HG03280 (cell line): ENCODE measurements at regions not wholly inside any gene's neighbourhood (a gene's known extent, or its start where the extent isn't known, plus 50 kb on each side); places are given as distances from the start of the nearest gene placed in this dataset.
"Not testable (repeated sequence)": the region's sequence is repeated elsewhere in the genome, so short reads cannot be mapped to it uniquely, and the experiment has no call there.

Experiments
- ATAC-seq: cut with Tn5 transposase; IDR thresholded peaks from one replicate; pipeline ENCODE4 v1.9.1; 2021; ENCODE audit warnings: mild to moderate bottlenecking, moderate library complexity; ENCODE audit not compliant: unreplicated experiment

DNA sequence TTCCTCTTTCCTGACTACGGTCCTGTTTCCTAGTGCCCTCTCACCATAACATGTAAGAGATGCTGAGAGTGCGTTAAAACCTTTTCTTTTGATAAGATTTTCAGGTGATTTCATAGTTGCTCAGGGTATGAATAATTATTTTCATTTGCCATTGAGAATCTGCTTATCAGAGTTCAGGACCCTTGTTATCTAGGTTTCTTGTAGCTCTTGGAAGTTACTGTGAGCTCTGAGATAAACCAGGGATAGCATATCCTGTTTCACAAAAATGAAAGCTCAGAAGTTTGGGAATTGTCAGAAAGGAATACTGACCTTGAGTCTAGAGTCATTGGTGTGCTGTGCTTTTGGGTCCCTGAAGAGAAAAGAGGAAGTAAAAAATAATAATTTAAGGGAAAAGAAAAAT is 76.8 kb upstream of the PRKG1 start:
- no peak for ATAC-seq

DNA sequence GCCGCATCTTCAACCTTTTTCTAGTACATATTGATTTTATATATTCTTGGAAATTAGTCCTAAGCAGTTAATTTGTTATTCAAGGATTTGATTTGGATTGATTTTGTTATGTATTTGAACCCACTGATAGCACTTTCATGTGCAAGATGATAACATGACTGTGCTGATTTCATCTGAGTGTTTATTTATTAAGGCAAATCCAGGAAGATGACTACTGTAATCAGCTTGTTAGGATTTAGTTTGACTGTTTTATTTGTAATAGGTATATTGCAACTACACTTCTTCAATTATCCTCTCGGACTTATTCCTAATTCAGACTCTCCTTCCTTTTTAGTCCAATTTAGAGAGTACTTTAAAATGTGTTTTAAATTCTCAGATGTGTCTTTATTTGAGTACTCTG is 75.1 kb upstream of the PRKG1 start:
- no peak for ATAC-seq

DNA sequence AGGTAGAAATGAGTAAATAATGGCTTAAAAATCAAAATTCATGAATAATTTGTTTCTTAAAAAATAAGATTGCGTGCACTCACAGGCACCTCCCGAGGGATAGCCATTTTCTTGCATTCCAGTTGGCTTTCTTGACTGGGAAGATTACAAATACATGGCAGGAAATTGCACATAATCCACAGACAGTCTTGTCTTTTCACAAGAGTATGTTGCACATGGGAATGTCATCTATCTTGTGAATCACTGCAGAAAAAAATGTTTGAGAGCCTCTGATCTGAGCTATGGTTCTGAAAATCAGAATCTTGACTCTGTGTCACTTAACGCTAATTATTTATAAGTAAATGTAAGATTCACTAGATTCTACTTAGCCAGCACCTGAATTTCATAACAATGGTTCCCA is 74.1 kb upstream of the PRKG1 start:
- ATAC-seq = no peak

DNA sequence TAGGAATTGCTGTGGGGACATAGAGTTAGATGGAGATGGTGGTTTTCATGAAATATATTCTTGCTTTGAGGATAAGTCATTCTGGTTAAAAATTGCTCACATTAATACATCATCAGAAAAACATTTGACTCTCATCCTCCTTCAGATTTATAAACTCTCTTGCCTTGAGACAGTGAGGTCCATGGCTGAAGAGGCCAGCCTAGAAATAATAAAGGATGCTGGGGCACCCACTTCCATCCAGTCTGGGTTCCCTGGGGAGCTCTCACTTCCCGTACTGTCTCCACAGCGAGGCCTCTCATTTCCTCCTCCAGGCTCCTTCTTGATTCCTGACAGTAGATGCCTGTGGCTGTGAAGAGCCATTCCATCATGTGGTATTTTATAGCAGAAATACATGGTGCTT is 73.3 kb upstream of the PRKG1 start:
- no peak for ATAC-seq

DNA sequence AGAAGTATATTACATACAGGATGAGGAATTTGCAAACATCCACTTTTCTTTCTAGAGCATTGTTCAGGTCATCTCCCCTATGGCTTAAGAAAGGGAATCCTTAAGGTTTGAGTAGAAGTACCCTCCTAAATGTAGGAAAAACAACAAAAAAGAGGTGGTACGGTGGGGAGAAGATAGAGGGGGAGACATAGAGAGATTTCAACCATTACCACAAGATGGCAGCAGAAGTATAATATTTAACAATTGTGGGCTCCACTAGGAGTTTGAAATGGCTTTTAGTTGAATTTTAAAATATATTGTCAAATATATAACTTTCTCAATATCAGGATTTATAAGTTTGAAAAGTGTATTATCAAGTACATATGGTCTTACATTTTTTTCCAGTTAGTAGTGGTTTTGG is 72.7 kb upstream of the PRKG1 start:
- ATAC-seq = peak; percentile 59

DNA sequence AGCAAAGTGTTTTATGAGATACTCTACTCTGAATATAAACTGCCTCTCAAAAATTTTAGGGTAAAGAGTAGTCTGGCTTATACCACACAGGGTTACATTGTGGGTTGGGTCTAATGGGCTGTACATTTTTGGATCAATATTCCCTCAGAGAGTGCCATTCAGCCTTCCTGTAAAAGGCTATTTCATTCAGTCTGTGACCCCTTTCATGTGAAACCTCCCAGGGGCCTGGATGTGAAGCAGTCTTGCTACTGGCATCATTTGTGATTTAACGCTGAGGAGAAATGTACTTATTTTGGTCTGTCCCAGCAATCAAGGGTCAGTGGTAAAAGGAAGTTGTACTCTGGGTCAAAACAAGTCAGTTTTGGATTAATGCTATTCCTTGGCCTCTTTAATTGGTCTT is 71.8 kb upstream of the PRKG1 start:
- ATAC-seq = no peak

DNA sequence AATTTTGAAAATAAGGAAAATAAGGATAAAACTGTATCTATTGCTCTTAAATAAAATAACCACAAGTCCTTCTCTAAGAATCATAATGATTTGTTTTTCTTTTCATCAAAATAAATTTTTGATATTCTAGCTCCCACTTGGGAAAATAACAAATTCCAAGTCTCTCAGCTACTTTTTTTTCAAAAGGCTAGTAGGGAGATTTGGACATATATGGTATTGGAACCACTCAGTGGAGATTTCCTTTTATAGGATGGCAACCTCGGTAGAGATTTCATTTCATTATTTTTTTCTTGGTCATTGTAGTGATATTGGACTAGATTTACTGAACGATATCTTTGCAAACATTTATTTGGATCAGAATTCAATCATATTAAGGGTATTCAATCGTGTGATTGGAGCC is 69.5 kb upstream of the PRKG1 start:
- ATAC-seq = no peak

DNA sequence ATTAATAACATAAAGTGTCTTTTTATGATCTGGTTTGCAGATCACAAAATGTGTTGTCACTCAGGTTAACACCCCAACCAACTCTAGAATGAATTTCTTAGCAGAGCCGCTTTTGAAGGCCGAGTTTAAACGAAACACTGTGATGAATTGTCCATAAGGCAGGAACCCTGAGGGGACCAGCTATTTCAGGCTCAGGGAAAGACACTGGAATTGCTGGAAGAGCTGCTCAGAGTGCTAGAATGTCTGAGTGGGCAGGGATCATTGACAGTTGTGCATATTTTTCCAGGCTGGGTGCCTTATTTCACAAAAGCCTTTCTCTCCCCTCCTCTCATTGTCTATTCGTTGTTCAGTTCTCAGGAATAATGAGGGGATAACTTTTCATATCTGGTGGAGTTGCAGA is 68.7 kb upstream of the PRKG1 start:
- no peak for ATAC-seq

DNA sequence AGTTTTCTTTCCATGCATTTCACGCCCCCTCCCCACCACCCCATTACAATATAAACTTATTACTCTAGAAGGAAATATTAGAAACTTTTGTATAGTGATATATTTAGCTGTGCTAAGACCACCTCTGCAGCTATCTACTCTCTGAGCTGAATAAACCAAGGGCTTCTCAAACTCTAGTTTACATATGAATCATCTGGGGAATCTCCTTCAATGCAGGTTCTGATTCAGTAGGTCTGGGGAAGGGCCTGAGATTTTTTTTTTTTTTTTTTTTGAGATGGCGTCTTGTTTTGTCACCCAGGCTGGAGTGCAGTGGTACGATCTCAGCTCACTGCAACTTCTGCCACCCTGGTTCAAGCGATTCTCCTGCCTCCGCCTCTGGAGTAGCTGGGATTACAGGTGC is 67.6 kb upstream of the PRKG1 start:
- ATAC-seq = no peak

DNA sequence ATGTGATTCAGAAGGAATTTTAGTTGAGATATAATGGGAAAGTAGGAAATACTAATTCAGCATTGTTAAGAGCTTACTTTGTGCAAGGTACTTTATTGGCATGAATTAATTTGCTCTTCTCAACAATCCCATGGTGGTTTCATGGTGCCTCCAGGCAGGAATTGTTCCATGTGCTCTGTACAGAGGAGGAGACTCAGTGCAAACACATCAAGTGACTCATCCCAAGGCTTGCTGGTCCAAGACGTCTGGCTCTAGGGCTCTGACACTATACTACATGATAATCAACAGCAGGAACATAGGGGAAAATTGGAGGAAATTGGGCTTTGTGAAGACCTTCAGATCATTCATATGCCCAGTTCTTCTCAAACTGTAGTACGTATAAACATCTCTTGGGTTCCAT is 66.5 kb upstream of the PRKG1 start:
- ATAC-seq = no peak

DNA sequence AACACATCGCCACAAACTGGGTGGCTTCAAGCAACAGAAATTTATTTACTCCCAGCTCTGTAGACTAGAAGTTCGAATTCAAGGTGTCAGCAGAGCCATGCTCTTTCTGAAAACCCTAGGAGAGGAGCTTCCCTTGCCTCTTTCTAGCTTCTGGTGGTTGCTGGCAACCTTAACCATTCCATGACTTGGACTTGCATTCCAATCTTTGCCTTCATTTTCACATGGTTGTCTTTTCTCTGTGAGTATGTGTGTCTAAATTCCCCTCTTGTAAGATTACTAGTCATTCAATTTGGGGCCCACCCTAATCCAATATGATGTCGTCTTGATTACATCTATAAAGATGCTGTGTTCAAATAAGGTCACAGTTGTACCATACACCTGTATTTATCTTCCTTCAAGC is 65.9 kb upstream of the PRKG1 start:
- no peak for ATAC-seq

DNA sequence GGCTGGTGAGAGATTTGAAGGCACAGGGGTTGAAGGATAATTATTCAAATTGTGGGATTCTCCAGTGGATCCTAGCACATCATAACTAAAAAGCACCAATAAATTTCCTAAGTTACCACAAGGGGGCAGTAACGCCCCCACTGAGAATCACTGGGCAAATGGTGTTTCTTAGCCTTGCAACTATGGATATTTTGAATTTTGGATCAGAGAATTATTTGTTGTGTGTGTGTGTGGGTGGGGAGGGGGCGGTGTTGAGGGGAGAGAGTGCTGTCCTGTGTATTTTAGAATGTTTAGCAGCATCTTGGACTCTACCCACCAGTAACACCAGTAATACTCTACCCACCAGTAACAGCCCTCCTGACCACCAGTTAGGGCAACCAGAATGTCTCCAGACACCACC is 63.3 kb upstream of the PRKG1 start:
- peak; percentile 64 for ATAC-seq

DNA sequence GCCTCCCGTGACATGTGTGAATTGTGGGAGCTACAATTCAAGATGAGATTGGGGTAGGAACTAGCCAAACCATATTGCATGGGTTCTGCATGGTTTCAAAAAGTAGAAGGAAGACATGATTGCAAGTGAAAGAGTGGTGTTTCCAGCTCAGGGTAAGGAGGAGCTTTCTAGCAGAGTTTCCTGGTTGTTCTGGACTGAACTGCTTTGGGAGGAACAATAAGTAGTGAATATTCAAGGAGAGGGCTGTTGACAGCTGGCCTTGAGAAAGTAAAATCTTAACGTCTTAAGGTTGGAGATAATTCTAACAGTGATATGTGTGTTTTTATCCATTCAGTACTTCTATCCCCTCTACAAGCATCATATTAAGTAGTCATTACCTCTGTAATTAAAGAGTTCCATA is 62.2 kb upstream of the PRKG1 start:
- ATAC-seq = no peak

DNA sequence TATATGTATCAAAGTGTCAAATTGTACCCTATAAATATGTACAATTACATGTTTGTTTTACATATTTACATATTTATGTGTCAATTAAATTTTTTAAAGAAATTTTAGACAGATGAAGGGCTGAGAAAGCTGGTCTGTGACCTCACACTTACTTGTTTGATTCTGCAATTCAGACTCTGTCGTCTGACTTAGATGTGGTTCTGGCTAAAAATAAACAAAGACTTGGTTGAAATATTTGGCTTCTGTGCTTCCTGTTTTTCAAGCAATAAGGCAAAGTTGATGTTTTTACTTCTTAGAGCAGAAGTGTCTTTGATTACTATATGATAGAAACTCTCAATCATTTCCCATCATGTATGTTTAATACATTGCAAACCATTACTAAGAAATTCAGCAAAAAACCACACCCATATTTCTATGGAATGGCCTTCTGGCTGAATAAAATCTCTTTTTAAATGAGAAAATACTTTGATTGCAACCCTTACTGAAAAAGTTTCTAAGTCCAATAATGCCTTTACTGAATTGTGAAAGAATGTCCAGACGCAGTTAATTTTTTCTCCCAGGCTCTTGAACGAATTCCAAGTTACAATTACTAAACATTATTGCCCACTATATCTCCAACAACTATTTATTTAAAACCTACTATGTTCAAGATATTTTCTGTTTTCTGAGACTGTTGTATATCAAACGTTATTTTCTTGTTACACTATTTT is 59.5 kb upstream of the PRKG1 start:
- no peak for ATAC-seq

DNA sequence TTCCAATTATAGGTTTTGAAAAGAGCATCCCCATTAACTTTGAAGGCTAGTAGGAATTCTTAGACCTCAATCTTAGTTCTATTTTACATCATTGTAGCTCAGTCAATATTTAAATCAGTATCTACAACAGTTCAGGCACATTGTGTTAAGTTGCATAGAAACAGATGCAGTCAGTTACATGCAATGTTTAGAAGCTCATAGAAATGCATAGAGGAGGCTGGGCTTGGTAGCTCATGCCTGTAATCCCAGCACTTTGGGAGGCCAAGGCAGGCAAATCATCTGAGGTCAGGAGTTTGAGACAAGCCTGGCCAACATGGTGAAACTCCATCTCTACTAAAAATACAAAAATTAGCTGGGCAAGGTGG is 58.9 kb upstream of the PRKG1 start:
- ATAC-seq = not testable (repeated sequence)

DNA sequence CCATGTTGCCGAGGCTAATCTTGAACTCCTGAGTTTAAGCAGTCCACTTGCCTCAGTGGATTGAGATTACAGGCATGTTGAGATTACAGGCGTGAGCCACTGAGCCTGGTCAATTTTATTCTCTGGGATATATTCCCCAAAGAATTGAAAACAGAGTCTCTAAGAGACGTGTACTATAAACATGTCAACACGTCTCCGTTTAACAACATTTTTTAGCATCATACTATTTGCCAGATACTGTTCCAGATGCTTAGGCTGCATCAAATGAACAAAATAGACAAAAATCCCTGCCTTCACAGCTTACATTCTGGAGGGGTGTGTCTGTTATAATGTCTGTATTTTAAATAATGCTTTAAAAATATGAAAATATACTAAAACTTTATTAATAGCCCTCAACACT is 54.1 kb upstream of the PRKG1 start:
- ATAC-seq = no peak

DNA sequence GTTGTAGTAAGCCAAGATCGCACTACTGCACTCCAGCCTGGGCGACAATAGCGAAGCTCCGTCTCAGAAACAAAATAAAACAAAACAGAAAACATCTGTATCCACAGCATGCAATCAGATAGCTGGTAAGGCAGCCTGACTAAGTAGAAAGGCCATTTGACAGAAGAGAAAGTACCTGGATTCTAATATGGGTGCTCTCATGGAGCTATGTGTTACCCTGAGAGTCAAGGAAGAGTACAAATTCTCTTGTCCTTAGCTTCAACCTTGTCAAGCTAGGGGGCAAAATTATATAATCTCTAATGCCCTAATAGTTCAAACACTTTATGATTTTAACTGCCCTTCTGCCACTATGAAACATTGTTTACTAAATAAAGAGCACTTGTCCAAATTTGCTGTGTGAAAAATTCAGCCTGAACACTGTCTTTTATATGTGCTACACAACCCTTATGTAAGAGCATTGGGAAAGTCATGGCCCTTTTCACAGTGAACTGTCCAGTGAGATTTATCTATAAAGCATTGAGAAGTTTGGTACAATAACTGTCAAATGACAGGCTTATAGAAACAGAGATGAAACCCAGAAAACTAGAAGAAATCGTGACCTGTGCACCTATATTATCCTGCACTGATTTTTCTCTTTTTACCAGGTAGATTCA is 51.2 kb upstream of the PRKG1 start:
- ATAC-seq = no peak

DNA sequence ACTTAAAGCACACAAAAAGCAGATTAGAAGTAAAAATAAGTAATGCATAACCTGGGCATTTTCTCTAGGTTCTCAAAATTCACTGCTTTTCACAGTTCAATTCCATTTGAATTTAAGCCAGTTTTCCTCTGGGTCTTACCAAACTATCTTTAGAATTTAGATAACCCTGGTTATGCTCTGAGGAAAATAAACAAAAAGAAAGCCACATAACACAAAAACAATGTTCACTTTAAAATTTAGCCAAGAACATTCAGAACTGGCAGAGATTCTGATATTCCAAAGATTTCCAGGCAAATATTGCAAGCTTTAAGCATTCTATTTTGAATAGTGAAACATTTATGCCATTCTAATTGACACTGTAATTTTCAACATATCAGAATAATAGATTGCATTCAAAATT is 50.7 kb upstream of the PRKG1 start:
- ATAC-seq = no peak
